PC-3 (cell line): ENCODE measurements at regions not wholly inside any gene's neighbourhood (a gene's known extent, or its start where the extent isn't known, plus 50 kb on each side); places are given as distances from the start of the nearest gene placed in this dataset.

ENCODE experiments used
- ATAC-seq: fragments of 200-7000 bp; cut with Tn5 transposase; 2 replicates; pipeline ENCODE4 v1.9.1; 2020; ENCODE audit warnings: mild to moderate bottlenecking, moderate library complexity
- BruUV-seq: library from RNA; stranded (reverse); fragments of 400-500 nt; replicated peaks from 2 replicates; lab custom pipeline; 2021; lab: Mats Ljungman, UMichigan
- CTCF ChIA-PET: fragments of 300-600 bp; sonication (Branson Sonifier 250); formaldehyde crosslinking; loops from one replicate; lab custom pipeline; 2022; ENCODE audit warnings: antibody characterized with exemption; lab: Charles Lee
- POLR2A ChIA-PET: fragments of 300-600 bp; sonication (Branson Sonifier 250); formaldehyde crosslinking; loops from one replicate; lab custom pipeline; 2022; ENCODE audit warnings: antibody characterized with exemption; ENCODE audit not compliant: unreplicated experiment; lab: Charles Lee
- DNase-seq: peaks from one replicate; pipeline ENCODE4 v3.0.0-alpha.2; 2015
- H2AFZ ChIP-seq: fragments of 300-600 bp; sonication (generic); 2 replicates; pipeline ENCODE4 v1.6.0; 2016; ENCODE audit warnings: antibody characterized with exemption, low read length
- H3F3A ChIP-seq: fragments of 300-600 bp; sonication (generic); one replicate; pipeline ENCODE4 v1.6.0; 2017; ENCODE audit warnings: antibody characterized with exemption, low read length, control low read depth, mild to moderate bottlenecking; ENCODE audit not compliant: unreplicated experiment
- H3K27ac ChIP-seq: fragments of 300-600 bp; sonication (generic); 2 replicates; pipeline ENCODE4 v1.5.1; 2016; ENCODE audit warnings: mild to moderate bottlenecking, low read length
- H3K27me3 ChIP-seq: fragments of 300-600 bp; sonication (generic); 2 replicates; pipeline ENCODE4 v1.6.1; 2016; ENCODE audit warnings: low read length, mixed read lengths
- H3K36me3 ChIP-seq: fragments of 300-600 bp; sonication (generic); 2 replicates; pipeline ENCODE4 v1.6.1; 2016; ENCODE audit warnings: low read depth, mixed run types, low read length, mixed read lengths
- H3K4me1 ChIP-seq: fragments of 300-600 bp; sonication (generic); 2 replicates; pipeline ENCODE4 v1.5.1; 2016; ENCODE audit warnings: low read length; ENCODE audit not compliant: insufficient read depth
- H3K4me2 ChIP-seq: fragments of 300-600 bp; sonication (generic); 2 replicates; pipeline ENCODE4 v1.6.0; 2016; ENCODE audit warnings: low read length
- H3K4me3 ChIP-seq: fragments of 300-600 bp; sonication (generic); 2 replicates; pipeline ENCODE4 v1.5.1; 2016; ENCODE audit warnings: mild to moderate bottlenecking, low read length, mixed read lengths
- H3K79me2 ChIP-seq: fragments of 300-600 bp; sonication (generic); 2 replicates; pipeline ENCODE4 v1.6.1; 2017; ENCODE audit warnings: low read length, mixed read lengths
- H3K9ac ChIP-seq: fragments of 300-600 bp; sonication (generic); 2 replicates; pipeline ENCODE4 v1.6.0; 2016; ENCODE audit warnings: mild to moderate bottlenecking, low read length
- H3K9me2 ChIP-seq: fragments of 300-600 bp; sonication (generic); replicated peaks from 2 replicates; pipeline ENCODE4 v1.6.1; 2016; ENCODE audit warnings: mixed run types, low read length, mixed read lengths
- H3K9me3 ChIP-seq: fragments of 300-600 bp; sonication (generic); 2 replicates; pipeline ENCODE4 v1.6.1; 2016; ENCODE audit warnings: low read length, mixed read lengths
- H4K20me1 ChIP-seq: fragments of 300-600 bp; sonication (generic); 2 replicates; pipeline ENCODE4 v1.6.1; 2016; ENCODE audit warnings: low read length, mixed read lengths
- EZH2 ChIP-seq: fragments of 300-600 bp; sonication (generic); IDR thresholded peaks from one replicate; pipeline ENCODE4 v1.6.1; 2017; ENCODE audit warnings: antibody characterized with exemption, mild to moderate bottlenecking, low read length; ENCODE audit not compliant: unreplicated experiment
- EZH2phosphoT487 ChIP-seq: fragments of 300-600 bp; sonication (generic); IDR thresholded peaks from 2 replicates; pipeline ENCODE4 v1.6.1; 2018; ENCODE audit warnings: mild to moderate bottlenecking, antibody characterized with exemption, low read length, borderline replicate concordance
- intact Hi-C: fragments of 100-400 bp; cut with micrococcal nuclease; formaldehyde crosslinking; loops from 2 replicates; pipeline ENCODE4 v1.9.0; 2023
- TF ChIP-seq, protein P1 (sequence below): fragments of 300-600 bp; sonication (generic); conservative IDR thresholded peaks from 2 replicates; pipeline ENCODE4 v1.5.1; 2017; ENCODE audit warnings: antibody characterized with exemption, low read depth, mild to moderate bottlenecking, low read length

DNA sequence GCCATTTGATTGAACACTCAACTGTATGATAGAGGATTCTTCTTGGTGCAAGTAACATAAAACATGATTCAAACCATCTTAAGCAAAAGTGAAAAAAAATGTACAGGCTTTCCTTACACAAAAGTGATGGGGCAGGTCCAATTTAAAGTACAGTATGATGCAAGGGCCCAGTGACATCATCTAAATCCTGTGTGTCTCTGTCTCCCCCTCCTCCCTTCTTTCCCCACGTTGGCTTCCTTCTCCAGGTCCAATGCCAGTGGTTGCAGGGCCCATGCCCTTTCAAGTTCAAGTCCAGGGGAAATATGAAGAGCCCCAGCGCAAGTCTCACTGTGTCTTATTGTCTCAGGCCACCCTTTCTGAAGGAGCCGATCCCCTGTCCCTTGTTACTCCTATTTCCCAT is 332.3 kb downstream of the SHQ1 start:
- Histone ChIP-seq H2AFZ (no peak overlapping the region), H3K4me1 (peaks cover 24% of the 10 kb centered on the region), H3K9me2 (no peaks in the 10 kb centered on the region), H3K4me3 (no peak overlapping the region), H3K9me3 (no peaks in the 10 kb centered on the region), H3K79me2 (no peaks in the 10 kb centered on the region), H3K4me2 (no peak overlapping the region), H3K27me3 (no peaks in the 10 kb centered on the region), H3F3A (no peaks in the 10 kb centered on the region), H3K36me3 (no peaks in the 10 kb centered on the region), H4K20me1 (no peaks in the 10 kb centered on the region), H3K27ac (no peak overlapping the region), H3K9ac (no peak overlapping the region)
- intact Hi-C loops, result no loop called here
- ATAC-seq, result no peak
- TF ChIP-seq, protein P1, sequence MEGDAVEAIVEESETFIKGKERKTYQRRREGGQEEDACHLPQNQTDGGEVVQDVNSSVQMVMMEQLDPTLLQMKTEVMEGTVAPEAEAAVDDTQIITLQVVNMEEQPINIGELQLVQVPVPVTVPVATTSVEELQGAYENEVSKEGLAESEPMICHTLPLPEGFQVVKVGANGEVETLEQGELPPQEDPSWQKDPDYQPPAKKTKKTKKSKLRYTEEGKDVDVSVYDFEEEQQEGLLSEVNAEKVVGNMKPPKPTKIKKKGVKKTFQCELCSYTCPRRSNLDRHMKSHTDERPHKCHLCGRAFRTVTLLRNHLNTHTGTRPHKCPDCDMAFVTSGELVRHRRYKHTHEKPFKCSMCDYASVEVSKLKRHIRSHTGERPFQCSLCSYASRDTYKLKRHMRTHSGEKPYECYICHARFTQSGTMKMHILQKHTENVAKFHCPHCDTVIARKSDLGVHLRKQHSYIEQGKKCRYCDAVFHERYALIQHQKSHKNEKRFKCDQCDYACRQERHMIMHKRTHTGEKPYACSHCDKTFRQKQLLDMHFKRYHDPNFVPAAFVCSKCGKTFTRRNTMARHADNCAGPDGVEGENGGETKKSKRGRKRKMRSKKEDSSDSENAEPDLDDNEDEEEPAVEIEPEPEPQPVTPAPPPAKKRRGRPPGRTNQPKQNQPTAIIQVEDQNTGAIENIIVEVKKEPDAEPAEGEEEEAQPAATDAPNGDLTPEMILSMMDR, result no peak
- TF ChIP-seq EZH2 (no peak), EZH2phosphoT487 (no peak)
- no peak for DNase-seq
- BruUV-seq, result no TSS peak
- CTCF ChIA-PET, result no interaction called here
- POLR2A ChIA-PET, result interaction anchor here (0.6 kb wide), 1 partner anchor 109 kb away, joined by 3 read pairs; no protein-coding TSS in a partner anchor

DNA sequence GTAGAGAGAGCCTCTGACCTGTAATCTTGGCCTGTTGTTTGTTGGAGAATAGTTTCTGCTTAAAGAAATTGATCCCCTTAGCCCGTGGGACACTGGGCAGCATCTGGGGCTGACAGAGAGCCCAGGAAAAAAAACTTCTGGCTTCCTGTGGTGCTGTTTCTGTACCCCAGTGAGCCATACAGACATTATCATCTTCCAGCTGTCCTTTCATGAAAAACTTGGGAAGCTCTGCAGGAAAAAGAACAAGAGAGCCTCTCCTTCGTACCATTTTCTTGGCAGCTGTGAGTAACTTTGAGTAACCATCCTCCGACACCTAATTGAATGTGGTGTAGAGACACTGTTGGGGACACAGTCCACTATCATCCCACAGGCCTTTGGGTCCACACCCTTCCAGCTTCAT is 333.0 kb downstream of the SHQ1 start:
- no peaks in the 10 kb centered on the region for H4K20me1 ChIP-seq
- no peak for DNase-seq
- H2AFZ ChIP-seq, result no peak overlapping the region
- ChIA-PET POLR2A (interaction anchor here (0.6 kb wide), 1 partner anchor 109 kb away, joined by 3 read pairs; no protein-coding TSS in a partner anchor), CTCF (no interaction called here)
- no peak overlapping the region for H3K4me3 ChIP-seq
- no peaks in the 10 kb centered on the region for H3K9me3 ChIP-seq
- H3K27me3 ChIP-seq, result no peaks in the 10 kb centered on the region
- intact Hi-C loops, result no loop called here
- H3K36me3 ChIP-seq, result no peaks in the 10 kb centered on the region
- no peak overlapping the region for H3K9ac ChIP-seq
- no peaks in the 10 kb centered on the region for H3F3A ChIP-seq
- H3K9me2 ChIP-seq, result no peaks in the 10 kb centered on the region
- peaks cover 18% of the 10 kb centered on the region for H3K4me1 ChIP-seq
- BruUV-seq, result no TSS peak
- H3K27ac ChIP-seq, result no peak overlapping the region
- no peak overlapping the region for H3K4me2 ChIP-seq
- H3K79me2 ChIP-seq, result no peaks in the 10 kb centered on the region
- TF ChIP-seq, protein P1, result no peak
- TF ChIP-seq EZH2 (no peak), EZH2phosphoT487 (no peak)
- ATAC-seq, result no peak

DNA sequence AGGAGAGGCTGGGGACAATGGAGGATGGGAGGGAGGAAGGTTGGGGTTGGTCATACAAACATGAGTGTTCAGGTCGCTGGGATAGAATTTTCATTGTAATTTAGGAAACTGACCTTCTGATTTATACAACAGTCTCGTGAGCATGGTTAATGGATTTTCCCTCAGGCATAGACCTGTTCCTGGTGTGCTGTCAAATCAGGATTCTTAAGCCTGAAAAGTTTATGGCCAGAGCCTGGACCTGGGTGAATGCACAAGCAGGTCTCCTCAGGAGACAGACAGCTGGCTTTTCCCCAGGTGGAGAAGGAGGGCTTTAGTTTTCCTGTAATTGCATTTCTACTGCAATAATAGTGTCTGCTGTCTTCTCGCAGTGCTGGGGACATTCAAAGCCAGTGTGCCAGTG is 338.0 kb downstream of the SHQ1 start:
- no peak for DNase-seq
- Histone ChIP-seq H2AFZ (no peak overlapping the region), H3K9me2 (no peaks in the 10 kb centered on the region), H3K27ac (no peak overlapping the region), H3K4me3 (no peak overlapping the region), H3K9ac (no peak overlapping the region), H3F3A (no peaks in the 10 kb centered on the region), H4K20me1 (no peaks in the 10 kb centered on the region), H3K4me2 (no peak overlapping the region), H3K4me1 (no peaks in the 10 kb centered on the region), H3K9me3 (no peaks in the 10 kb centered on the region), H3K27me3 (no peaks in the 10 kb centered on the region), H3K36me3 (no peaks in the 10 kb centered on the region), H3K79me2 (no peaks in the 10 kb centered on the region)
- ATAC-seq, result no peak
- TF ChIP-seq EZH2phosphoT487 (no peak), EZH2 (no peak)
- TF ChIP-seq, protein P1, result no peak
- no TSS peak for BruUV-seq
- ChIA-PET CTCF (no interaction called here), POLR2A (no interaction called here)
- intact Hi-C loops, result no loop called here
